ENCODE measurements at regions not wholly inside any gene's neighbourhood (a gene's known extent, or its start where the extent isn't known, plus 50 kb on each side); places are given as distances from the start of the nearest gene placed in this dataset.
A peak's percentile ranks its signal among the peaks of the same experiment; 100 is the strongest.

DNA sequence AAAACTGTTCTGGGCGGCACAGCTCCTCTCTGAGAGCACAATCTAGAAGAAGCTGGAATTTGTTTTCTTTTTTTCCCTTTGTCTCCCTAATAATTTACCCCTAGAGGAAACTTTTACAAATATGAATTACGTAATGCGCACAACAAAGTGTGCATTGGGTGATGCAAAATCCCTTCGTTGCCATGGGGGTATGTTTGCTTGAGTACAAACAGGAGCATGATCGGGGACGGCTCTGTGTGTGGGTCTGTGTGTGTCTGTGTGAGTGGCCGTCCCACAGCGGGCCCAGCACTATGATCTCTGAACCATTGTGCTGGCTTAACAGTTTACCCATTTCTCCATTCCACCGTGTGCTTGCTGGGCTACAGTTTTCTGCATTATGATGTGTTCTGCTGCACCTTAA is 278.2 kb downstream of the CDC5L start:
- Histone ChIP-seq H3K9ac (ENCODE audit: low read depth, low read length) (no peak overlapping the region), H3K36me3 (ENCODE audit: insufficient read depth, low read length) (no peaks in the 10 kb centered on the region), H3K9me3 (ENCODE audit: control insufficient read depth, insufficient read depth, low read length) (no peaks in the 10 kb centered on the region), H3K4me1 (ENCODE audit: insufficient read depth, low read length) (peaks cover 74% of the 10 kb centered on the region)

DNA sequence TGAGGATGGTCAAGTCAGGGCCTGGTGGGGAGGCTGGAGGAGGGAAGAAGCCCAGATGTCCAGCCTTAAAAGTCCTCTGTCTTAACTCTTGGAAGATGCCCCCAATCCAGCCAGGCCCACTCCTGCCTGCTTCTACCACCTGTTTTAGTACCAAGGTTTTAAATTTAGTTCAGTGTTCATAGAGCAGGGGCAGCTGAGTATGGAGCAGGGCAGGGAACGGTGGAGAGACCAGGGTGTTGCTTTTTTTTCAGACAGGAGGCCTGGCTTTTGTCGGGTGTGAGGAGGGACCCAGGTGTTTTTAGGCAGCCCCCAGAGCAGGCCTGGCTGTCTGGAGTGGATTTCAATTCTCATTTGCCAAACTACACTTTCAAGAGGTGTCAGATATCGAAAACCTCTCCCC is 278.8 kb downstream of the CDC5L start:
- H3K9ac ChIP-seq (ENCODE audit: low read depth, low read length): no peak overlapping the region
- H3K9me3 ChIP-seq (ENCODE audit: control insufficient read depth, insufficient read depth, low read length): no peaks in the 10 kb centered on the region
- H3K4me1 ChIP-seq (ENCODE audit: insufficient read depth, low read length): peaks cover 67% of the 10 kb centered on the region
- no peaks in the 10 kb centered on the region for H3K36me3 ChIP-seq (ENCODE audit: insufficient read depth, low read length)

DNA sequence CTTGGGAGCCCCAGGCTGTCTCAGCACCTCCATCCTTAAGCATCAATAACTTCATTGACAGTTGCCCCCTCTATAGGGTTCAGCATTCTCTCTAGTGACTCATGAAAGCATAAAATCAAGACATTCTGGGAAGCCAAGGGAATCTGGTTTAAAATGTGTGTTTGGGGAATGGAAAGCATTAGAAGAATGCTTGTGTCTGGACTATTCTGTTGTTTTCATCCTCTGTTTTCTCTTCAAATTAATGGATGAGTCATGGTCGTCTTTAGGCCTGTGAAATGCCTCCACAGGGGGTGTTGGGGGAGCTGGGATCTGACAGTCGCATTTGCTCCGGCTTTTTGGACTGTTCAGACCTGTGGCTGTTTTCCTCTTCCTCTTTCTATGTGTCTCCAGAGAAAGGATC is 279.7 kb downstream of the CDC5L start:
- Histone ChIP-seq H3K9ac (ENCODE audit: low read depth, low read length) (peak overlapping the region; percentile 11; the same call in 1 of the 2 replicates), H3K4me1 (ENCODE audit: insufficient read depth, low read length) (peaks cover 63% of the 10 kb centered on the region), H3K36me3 (ENCODE audit: insufficient read depth, low read length) (no peaks in the 10 kb centered on the region), H3K9me3 (ENCODE audit: control insufficient read depth, insufficient read depth, low read length) (no peaks in the 10 kb centered on the region)

DNA sequence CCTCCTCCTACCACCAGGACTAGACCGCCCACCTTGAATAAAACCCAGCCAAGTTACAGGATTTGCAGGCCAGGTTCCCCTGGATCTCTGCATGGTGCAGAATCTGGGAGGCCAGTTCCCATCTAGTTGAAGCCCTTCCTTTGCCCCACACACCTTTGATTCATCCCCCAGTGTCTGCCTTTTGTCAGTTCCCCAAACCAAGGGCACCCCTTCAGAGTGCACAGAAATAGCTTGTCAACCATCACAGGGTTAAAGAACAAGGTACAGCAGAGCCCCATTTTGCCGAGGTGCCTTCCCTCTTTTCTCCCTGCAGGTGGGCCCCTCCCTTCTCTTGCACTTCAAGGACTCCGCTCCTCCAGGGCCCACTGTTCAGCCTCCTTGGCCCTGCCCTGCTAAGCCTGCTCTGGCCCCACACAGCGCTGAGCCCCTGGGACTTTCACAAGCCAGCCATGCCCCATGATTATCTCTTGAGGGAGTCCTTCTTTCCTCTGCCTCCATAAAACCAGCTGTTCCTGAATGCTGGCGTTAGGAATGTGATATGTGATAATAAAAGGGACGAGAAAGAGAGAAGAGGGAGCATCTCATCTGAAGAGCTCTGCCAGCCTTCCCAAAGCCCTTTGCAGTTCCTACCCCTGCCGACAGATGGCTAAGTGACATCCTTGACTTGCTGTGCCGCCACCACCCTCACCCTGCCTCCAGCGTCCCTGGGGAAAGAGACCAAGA is 280.3 kb downstream of the CDC5L start:
- Histone ChIP-seq H3K36me3 (ENCODE audit: insufficient read depth, low read length) (no peaks in the 10 kb centered on the region), H3K4me1 (ENCODE audit: insufficient read depth, low read length) (peaks cover 64% of the 10 kb centered on the region), H3K9me3 (ENCODE audit: control insufficient read depth, insufficient read depth, low read length) (no peaks in the 10 kb centered on the region), H3K9ac (ENCODE audit: low read depth, low read length) (peak overlapping the region; percentile 11; the same call in 1 of the 2 replicates)

DNA sequence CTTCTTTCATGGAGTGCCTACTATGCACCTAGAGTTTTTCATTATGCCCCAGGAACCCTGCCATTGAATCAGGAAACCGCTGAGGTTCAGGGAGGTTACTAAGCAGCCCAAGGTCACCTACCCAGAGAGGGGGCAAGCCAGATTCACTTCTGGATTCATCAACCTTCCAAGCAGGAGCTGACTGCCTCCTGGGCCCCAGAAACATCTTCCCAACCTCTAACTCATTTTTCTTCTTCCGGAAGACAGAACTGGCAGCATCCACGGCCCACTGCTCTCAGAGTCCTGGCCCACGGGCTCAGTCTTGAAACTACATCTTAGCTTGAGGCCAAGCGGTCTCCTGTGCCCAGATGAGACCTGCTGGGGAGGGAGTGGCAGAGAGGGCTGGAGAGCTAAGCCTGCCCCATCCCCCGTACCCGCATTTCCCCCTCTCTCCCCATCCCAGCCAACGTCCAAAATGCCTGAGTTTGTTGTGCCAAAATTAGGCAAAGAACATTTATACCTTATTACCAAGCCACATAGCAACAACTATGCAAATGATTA is 281.0 kb downstream of the CDC5L start:
- no peaks in the 10 kb centered on the region for H3K9me3 ChIP-seq (ENCODE audit: control insufficient read depth, insufficient read depth, low read length)
- H3K9ac ChIP-seq (ENCODE audit: low read depth, low read length): no peak overlapping the region
- peaks cover 60% of the 10 kb centered on the region for H3K4me1 ChIP-seq (ENCODE audit: insufficient read depth, low read length)
- no peaks in the 10 kb centered on the region for H3K36me3 ChIP-seq (ENCODE audit: insufficient read depth, low read length)

DNA sequence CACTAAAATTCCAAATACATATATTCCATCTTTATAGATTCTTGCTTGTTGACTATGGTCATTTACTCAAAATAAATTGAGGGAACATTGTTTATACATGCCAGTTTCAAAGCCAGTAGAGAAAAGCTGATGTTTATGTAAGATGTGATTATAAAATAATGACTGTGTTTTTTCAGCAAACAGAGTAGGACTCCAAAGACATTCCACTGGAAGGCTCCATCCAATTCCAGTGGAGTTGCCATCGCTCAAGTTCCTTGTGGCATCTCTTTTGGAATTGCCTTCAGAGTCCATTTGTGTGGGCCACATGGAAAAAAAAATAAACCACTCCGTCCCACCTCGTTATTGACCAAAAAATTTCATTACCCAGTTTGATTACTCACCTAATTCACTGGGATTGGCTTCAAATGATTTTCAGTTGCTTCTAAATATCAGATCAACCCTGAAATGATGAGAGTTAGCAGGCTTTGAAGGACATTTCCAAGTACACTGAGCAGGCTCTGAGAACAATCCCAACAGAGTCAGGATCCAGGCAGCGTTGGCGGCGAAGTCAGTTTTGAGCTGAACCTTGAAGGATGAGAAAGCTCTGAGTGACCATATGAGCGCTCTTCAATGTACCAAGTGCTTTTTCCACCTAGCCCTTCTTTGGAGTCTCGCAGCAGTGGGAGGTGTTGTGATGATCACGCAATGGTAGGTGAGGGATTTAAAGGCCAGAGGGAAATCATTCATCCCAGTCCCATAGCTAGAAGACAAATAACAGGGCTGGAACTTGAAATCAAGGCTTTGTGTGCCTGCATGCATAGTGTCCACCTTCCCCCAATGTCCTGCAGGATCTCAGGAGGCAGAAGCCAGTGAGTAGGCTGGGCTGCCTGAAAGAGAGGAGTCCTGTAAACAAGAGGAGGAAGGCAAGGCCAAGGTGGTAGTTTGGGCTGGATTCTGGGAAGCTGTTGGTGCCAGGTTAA is 281.7 kb downstream of the CDC5L start:
- Histone ChIP-seq H3K9me3 (ENCODE audit: control insufficient read depth, insufficient read depth, low read length) (no peaks in the 10 kb centered on the region), H3K36me3 (ENCODE audit: insufficient read depth, low read length) (no peaks in the 10 kb centered on the region), H3K4me1 (ENCODE audit: insufficient read depth, low read length) (peaks cover 52% of the 10 kb centered on the region), H3K9ac (ENCODE audit: low read depth, low read length) (no peak overlapping the region)

DNA sequence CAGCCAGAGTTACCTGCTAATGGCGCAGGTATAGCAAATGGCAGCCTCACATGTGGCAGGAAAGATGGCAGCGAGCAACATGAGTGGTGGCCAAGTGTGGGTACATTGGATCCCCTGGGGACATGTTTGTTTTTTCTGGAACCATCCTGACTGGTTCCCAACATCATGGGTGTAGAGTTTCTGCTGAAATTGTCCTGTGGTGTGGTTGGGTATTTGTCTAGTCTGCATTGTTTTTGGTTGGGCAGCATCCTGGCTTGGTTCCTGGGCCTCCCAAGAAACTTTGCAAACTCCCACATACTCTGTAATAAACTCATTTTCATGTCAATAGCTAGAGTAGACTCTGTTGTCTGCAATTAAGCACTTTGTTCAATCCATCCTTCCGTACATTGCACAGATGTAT is 282.6 kb downstream of the CDC5L start:
- no peaks in the 10 kb centered on the region for H3K9me3 ChIP-seq (ENCODE audit: control insufficient read depth, insufficient read depth, low read length)
- H3K4me1 ChIP-seq (ENCODE audit: insufficient read depth, low read length): peaks cover 47% of the 10 kb centered on the region
- no peak overlapping the region for H3K9ac ChIP-seq (ENCODE audit: low read depth, low read length)
- H3K36me3 ChIP-seq (ENCODE audit: insufficient read depth, low read length): no peaks in the 10 kb centered on the region

DNA sequence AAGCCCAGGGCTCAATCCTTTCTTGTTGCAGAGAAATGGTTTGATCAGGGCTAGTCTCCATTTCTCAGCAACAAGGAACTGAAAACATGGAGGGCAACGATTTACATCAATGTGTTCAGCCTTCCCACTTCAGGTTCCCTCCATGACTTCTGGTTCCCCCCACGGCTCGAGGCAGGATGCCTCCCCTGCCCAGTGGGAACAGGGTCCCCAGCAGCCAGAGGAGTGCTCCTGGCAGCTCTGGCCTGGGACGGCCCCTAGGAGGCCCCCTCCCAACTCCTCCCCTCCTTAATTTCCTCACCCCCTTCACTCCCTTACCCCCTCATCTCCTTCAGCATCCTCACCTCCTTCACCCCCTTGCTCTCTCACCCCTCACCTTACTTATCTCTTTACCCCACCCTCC is 283.8 kb downstream of the CDC5L start:
- no peak overlapping the region for H3K9ac ChIP-seq (ENCODE audit: low read depth, low read length)
- H3K36me3 ChIP-seq (ENCODE audit: insufficient read depth, low read length): no peaks in the 10 kb centered on the region
- peaks cover 36% of the 10 kb centered on the region for H3K4me1 ChIP-seq (ENCODE audit: insufficient read depth, low read length)
- H3K9me3 ChIP-seq (ENCODE audit: control insufficient read depth, insufficient read depth, low read length): no peaks in the 10 kb centered on the region

DNA sequence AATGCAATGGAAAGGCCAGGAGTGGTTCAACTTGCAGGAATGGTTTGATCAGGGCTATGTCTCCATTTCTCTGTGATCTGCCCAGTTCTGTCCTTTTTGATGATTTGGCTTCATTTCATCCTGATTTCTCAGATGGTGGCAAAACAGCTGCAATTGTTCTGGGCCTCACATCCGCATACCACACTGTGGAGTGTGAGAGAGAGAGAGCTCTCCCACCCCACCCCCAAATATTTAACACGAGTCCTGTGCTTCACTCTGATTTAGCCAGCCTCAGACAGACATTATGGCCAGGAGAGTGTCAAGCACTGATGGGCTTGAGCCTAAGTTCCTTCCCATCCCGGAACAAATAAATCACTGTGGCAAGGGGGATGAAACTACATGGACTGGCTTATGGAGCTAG is 284.6 kb downstream of the CDC5L start:
- H3K36me3 ChIP-seq (ENCODE audit: insufficient read depth, low read length): no peaks in the 10 kb centered on the region
- no peaks in the 10 kb centered on the region for H3K9me3 ChIP-seq (ENCODE audit: control insufficient read depth, insufficient read depth, low read length)
- H3K4me1 ChIP-seq (ENCODE audit: insufficient read depth, low read length): peaks cover 28% of the 10 kb centered on the region
- H3K9ac ChIP-seq (ENCODE audit: low read depth, low read length): no peak overlapping the region

DNA sequence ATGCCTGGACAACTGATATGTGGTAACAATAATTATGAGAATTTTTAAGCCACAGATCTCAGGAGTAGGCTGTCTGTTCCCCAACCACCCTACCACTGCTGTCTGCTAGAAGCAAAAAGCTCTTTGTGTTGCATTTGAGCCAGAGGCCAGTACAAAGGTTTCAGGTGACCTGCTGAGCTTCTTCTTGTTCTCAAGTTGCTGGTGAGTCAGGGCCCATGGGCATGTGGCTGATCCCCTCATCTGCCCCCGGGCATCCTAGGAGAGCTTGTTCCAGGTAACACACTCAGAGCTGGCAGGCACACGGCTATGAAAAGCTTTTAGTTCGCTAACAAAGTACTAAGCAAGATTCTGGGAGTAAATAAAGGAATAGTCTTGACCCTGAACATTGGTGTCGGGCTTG is 285.3 kb downstream of the CDC5L start:
- H3K9ac ChIP-seq (ENCODE audit: low read depth, low read length): no peak overlapping the region
- H3K36me3 ChIP-seq (ENCODE audit: insufficient read depth, low read length): no peaks in the 10 kb centered on the region
- peaks cover 23% of the 10 kb centered on the region for H3K4me1 ChIP-seq (ENCODE audit: insufficient read depth, low read length)
- H3K9me3 ChIP-seq (ENCODE audit: control insufficient read depth, insufficient read depth, low read length): no peaks in the 10 kb centered on the region

DNA sequence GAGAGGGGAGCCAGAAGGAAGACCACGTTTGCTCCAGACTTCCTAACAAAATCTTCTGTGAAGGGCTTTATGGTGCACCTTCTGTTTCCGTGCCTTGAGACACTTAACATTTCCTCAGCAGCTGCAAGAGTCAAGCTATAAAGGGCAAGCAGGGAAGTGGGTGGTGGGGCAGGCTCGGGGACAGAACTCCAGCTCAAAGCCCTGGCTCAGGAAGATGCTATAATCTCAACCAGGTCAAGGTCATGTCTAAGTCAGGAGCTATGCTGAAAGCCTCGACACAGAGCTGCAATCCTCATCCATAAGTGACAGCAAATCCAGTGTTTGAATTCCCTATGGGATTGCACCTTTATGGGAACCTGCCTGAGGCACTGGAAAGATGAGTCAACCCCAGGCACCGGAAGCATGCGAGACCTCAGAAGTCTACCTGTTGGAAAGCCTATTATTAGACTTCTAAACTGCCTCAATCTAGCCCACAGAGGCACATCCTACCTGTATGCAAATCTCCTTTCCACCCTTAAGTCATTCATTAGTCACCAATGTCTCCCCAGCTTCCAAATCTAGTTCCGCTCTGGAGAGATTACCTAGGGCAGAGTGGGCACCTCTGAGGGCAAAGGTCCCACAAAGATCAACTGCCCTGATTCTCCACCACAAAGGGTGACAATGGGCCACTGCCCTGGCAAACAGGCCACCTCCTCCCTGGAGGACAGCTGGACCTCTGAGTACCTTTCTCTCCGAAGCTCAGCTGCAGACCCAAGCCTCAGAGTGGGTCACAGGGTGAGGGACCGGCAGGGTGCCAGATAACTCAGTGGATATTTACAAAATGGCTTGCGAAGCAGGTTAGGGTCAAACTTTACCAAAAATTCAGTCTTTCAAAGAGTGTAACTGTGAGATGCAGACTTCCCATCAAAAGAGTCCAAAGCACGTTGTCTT is 287.0 kb downstream of the CDC5L start:
- H3K9ac ChIP-seq (ENCODE audit: low read depth, low read length): no peak overlapping the region
- no peaks in the 10 kb centered on the region for H3K9me3 ChIP-seq (ENCODE audit: control insufficient read depth, insufficient read depth, low read length)
- H3K4me1 ChIP-seq (ENCODE audit: insufficient read depth, low read length): peaks cover 14% of the 10 kb centered on the region
- no peaks in the 10 kb centered on the region for H3K36me3 ChIP-seq (ENCODE audit: insufficient read depth, low read length)

DNA sequence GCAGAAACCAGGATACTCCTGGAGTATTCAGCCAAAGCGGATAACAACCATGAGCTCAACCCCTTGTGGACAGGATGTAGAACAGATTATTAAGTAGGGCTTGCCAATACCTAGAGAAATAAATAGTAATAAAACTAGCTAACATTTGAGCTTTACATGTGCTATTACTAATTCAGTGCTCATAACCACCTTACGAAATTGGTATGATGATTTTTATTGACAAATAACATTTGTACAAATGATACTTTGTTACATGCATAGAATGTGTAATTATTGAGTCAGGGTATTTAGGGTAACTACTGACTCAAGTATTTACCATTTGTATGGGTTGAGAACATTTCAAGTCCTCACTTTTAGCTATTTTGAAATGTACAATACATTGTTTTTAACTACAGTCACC is 287.9 kb downstream of the CDC5L start:
- H3K9ac ChIP-seq (ENCODE audit: low read depth, low read length): no peak overlapping the region
- peaks cover 14% of the 10 kb centered on the region for H3K4me1 ChIP-seq (ENCODE audit: insufficient read depth, low read length)
- H3K9me3 ChIP-seq (ENCODE audit: control insufficient read depth, insufficient read depth, low read length): no peaks in the 10 kb centered on the region
- H3K36me3 ChIP-seq (ENCODE audit: insufficient read depth, low read length): no peaks in the 10 kb centered on the region

DNA sequence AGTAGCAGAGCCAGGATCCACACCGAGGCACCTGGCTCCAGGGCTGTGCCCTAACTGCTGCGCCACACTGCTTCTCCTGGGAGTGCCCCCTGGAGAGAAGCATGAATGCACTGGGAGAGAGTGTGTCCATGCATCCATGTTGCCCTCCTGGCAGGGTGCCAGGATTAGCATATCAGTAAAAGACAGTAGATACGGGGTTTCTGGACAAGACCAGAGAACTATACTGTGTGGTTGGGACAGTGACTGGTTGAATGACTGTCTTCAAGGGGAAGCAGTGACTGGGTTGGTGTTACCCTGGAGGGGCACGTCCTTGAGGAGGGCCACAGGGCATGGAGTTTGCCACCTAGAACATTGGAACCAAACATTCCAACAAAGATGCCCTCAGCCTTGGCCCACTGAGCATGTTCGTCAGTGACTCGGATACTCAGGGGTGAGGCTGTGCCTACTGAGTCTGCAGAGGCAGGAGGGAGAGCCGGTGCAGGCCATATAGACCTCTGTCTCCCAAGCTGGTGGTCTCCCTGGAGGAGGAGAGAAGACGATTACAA is 288.8 kb downstream of the CDC5L start:
- no peaks in the 10 kb centered on the region for H3K9me3 ChIP-seq (ENCODE audit: control insufficient read depth, insufficient read depth, low read length)
- H3K36me3 ChIP-seq (ENCODE audit: insufficient read depth, low read length): no peaks in the 10 kb centered on the region
- peaks cover 14% of the 10 kb centered on the region for H3K4me1 ChIP-seq (ENCODE audit: insufficient read depth, low read length)
- H3K9ac ChIP-seq (ENCODE audit: low read depth, low read length): no peak overlapping the region

All from ES-I3 (cell line).